NCI-H2171 treated with DMSO at 0.1 percent for 48 hours (cell line): ENCODE measurements at regions not wholly inside any gene's neighbourhood (a gene's known extent, or its start where the extent isn't known, plus 50 kb on each side); places are given as distances from the start of the nearest gene placed in this dataset.
A peak's percentile ranks its signal among the peaks of the same experiment; 100 is the strongest.
"Not testable (repeated sequence)": the region's sequence is repeated elsewhere in the genome, so short reads cannot be mapped to it uniquely, and the experiment has no call there.

Experiments used
- DNase-seq: peaks from one replicate; lab custom pipeline; 2025; lab: John Stamatoyannopoulos, UW

- no peak for DNase-seq
These were observed 64.1 kb upstream of the KBTBD8 start for GRCh38 chr3:66934041-66934440.

GRCh38 chr3:66934725-66935124, 63.4 kb upstream of the KBTBD8 start:
- no peak for DNase-seq

GRCh38 chr3:66937041-66937440, 61.1 kb upstream of the KBTBD8 start:
- DNase-seq, result not testable (repeated sequence)

- peak; percentile 59 for DNase-seq
These were observed 59.7 kb upstream of the KBTBD8 start for GRCh38 chr3:66938338-66938963.

- no peak for DNase-seq
These were observed 50.1 kb upstream of the KBTBD8 start for GRCh38 chr3:66948041-66948440.
